GM19025 (cell line): ENCODE measurements at regions not wholly inside any gene's neighbourhood (a gene's known extent, or its start where the extent isn't known, plus 50 kb on each side); places are given as distances from the start of the nearest gene placed in this dataset.
A peak's percentile ranks its signal among the peaks of the same experiment; 100 is the strongest.

Experiments
- ATAC-seq: cut with Tn5 transposase; IDR thresholded peaks from one replicate; pipeline ENCODE4 v1.9.1; 2021; ENCODE audit warnings: mild to moderate bottlenecking, low read depth, moderate library complexity; ENCODE audit not compliant: unreplicated experiment

GRCh38 chrX:148354916-148355315 is 145.5 kb upstream of the AFF2 start:
- no peak for ATAC-seq

DNA sequence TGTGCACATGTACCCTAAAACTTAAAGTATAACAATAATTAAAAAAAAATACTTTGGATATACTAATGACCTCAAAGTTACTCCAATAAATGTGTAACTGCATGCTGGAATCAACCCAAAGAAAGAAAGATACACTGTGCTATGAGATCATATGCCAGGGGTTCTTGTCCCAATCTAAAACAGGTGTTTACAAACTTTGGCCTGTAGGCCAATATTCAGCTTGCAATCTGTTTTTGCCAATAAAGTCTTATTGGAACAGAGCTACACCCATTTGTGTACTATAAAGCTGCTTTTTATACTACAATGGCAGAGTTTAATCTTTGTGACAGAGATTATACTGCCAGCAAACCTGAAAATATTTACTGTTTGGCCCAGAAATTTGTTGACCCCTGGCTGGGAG is 138.8 kb upstream of the AFF2 start:
- ATAC-seq, result no peak

- no peak for ATAC-seq
Observed at GRCh38 chrX:148363471-148364235, 136.8 kb upstream of the AFF2 start.

DNA sequence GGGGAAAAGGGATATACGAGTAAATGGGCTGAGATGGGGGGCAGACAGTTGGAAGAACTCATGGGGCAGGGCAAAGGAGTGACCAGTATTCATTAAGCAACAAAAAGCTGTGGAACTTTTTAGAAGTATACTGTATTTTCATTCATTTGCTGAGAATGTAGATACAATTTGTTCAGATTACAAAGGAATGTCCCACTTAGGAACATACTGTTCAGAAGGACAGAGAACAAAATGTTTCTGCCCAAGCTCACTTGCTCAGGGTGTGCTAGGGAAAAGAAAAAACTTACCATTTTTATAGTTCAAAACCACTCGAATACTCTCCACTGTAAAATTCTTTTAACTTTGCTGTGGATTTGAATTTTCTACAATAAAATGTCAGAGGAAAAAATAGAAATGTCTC is 135.2 kb upstream of the AFF2 start:
- no peak for ATAC-seq

- ATAC-seq, result no peak
Observed at GRCh38 chrX:148371291-148371690, 129.1 kb upstream of the AFF2 start.

DNA sequence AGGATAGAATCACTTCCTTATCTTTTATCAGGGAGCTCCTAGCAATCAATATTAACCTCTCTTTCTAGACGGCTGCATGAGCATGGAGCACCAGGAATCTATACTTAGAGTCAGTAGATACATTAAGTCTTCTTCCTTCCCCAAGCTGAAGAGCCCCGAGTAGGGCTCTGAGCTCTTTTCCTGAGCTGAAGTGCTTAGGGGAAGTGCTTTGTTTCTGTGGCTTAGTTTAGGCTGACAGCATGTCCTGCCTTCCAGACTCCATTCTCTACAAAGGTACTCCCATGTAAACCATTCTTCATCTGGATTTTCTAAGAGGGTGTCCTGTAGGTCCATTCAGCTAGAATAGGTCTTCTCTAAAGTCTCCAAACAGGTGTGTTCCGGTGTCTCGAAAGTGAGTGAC is 127.5 kb upstream of the AFF2 start:
- no peak for ATAC-seq

DNA sequence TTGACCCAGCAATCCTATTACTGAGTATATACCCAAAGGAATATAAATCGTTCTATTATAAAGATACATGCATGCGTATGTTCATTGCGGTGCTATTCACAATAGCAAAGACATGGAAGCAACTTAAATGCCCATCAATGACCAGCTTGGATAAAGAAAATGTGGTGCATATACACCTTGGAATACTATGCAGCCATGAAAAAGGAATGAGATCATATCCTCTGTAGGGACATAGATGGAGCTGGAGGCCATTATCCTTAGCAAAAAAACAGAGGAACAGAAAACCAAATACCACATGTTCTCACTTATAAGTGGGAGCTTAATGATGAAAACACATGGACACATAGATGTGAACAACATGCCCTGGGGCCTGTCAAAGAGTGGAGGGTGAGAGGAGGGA is 124.1 kb upstream of the AFF2 start:
- ATAC-seq, result no peak

- peak; percentile 6 for ATAC-seq
Observed at GRCh38 chrX:148380107-148380506, 120.3 kb upstream of the AFF2 start.

DNA sequence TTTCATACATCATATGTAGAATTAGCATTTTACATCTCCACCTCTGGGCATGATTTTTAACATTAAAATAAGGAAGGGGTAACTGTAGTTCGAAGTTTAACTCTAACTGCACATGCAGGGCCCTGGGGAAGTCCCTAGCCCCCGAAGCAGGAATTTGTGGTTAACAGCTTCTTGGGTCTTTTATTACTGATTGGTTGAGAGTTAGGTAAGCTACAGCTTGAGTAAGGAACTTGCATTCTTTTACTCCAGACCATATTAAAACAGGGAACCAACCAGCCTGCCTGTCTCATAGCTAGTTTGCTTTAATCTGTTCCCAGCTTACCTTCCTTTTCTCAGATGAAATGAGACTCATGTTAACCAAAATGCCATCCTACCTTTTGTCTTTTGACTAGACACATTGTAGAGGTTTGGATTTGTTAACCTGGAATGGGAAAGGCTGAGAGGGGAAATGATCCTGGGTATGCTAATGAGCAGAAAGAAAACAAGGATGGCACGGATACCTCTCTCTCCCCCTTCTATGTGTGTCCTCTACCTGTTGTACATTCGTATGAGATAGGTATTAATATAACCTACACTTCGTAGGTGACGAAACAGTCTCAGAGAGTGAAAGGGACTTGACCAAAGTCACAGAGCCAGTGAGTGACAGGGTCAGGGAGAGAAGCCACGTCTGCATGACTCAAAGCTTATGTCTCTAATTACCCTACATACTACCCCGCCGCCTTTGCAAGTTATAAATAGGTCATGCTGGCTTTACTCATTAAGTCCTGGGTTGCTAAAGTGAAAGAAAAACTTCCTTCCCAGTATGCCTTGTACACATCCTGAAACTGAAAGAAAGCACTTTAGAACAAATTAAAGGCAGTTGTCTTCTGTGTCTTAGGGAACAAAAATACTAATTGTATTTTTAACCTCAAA is 119.5 kb upstream of the AFF2 start:
- peak; percentile 92 for ATAC-seq

- ATAC-seq, result peak; percentile 14
Observed at GRCh38 chrX:148381603-148382002, 118.8 kb upstream of the AFF2 start.

GRCh38 chrX:148382983-148383382 is 117.4 kb upstream of the AFF2 start:
- no peak for ATAC-seq

DNA sequence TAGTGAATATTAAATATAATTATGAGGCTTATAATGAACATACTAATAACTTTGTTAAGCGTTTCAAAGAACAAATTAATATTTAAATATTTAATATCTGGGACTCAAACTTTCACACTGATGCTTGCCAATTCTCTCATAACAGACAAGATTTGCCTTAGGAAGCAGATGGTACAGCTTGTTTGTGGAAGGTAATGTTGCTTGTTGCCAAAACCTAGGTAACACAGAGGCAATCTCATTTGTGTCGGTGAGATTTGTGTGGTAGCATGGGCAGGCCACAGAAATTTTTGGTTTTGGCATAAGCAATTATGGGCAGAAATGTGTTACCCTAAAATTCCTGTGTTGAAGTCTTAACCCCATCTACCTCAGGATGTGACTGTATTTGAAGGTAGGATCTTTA is 114.9 kb upstream of the AFF2 start:
- ATAC-seq, result no peak

- no peak for ATAC-seq
Observed at GRCh38 chrX:148389629-148390028, 110.8 kb upstream of the AFF2 start.

DNA sequence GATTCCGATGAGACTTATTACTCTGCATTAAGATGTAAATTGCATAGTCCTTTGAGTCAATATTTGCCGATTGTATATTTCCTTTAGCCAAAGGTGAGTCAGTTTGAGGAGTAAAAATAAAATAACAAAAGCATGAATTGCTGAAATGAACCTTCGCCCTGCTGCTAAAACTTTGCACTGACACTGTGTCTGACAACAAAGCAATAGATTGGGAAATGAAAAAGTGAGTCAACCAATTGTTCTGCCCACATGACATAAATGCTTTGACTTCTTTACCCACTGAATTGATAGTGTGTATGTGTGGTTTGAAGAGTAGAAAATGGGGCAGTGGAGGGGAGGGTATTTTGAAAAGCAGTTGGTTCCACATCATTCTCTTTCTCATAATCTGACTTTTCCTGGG is 88.4 kb upstream of the AFF2 start:
- no peak for ATAC-seq

DNA sequence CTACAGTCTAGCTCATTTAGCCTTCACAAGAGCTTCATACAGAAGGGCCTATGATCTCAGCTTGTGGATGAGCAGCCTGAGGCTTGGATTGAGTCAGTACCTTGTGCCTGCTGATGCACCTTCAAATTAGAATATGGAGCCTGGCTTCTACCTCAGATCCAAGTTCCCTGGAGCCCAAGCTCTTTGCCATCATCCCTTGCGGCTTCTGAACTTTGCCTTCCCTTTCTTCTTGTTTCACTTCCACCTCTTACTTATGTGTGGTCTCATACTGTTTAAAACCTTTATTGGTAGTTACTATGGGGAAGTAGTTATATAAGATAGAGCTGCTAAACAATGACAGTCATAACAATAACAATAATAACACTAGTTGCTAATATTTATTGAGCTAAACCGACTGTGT is 84.3 kb upstream of the AFF2 start:
- ATAC-seq, result no peak

GRCh38 chrX:148416931-148417330 is 83.5 kb upstream of the AFF2 start:
- ATAC-seq, result no peak

DNA sequence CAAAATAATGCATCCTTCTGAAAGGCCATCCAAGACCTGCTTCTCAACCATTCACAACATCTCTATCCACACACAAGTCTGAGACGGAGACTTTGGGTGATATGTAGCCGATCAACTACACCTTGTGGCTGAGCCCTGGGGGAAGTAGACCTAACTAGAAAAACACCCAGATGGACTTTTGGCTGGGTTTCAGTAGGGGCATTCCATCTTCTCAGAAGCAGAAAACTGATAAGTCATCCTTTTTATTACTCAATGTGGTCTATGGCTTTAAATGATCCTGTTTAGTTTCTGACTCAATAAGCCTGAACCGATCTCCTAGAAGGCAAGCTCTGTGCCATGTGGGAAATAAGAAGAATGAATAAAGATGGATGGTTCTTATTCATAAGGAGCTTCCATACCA is 82.5 kb upstream of the AFF2 start:
- no peak for ATAC-seq

- no peak for ATAC-seq
Observed at GRCh38 chrX:148422526-148422925, 77.9 kb upstream of the AFF2 start.

DNA sequence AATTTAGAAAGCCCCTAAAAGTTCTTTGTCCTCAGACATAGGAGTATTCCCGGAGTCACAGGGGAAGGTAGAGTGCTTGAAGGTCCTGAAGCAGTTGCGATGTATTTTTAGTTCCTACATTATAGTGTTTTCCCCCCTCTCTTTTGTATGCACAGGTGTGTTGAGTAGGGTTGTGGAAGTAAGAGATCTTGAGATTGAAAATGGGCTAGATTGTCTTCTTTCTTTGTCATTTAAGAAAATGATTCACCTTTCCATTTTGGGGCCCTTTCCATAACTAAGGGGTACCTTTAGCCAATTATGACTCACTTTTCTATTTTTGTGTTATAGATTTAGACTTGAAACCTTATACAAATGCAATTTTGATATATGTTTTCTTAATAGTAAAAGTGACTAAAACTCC is 75.8 kb upstream of the AFF2 start:
- ATAC-seq, result no peak

DNA sequence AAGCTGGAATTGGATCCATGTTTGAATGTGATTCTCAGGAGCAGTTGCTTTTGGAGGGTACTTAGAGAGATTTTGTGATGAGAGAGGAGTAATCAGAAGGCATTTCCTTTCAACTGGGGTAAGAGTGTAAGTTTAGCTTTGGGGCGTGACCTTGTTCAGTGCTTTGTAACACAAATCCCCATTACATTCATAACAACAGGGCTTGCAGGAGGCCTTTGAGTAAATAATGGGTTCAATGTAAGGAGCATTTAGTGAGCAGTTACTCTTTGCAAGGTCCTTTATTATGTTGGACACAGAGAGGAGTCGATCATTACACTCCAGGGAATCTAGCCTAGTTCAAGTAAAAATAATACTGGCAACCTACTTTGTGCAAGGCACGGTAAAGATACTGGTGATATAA is 74.0 kb upstream of the AFF2 start:
- ATAC-seq, result no peak

DNA sequence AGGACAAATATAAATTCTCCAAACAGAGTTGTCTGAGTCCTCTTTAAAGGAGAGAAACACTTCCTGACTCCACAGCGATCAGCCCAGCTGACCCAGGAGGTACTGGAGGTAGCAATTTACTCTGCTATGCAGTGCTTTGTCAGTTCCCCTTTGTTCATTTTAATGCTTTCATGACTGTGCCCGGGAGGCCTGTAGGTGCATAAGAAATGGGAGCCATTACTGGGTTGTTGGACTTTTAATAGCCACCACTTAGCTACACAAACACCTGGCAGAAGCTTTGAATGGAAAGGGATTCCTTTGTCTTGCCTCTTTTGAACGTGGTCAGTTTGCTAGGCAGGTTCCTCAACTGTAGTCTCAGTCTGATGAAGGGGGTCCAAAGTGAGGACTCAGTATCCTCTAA is 59.0 kb upstream of the AFF2 start:
- no peak for ATAC-seq

DNA sequence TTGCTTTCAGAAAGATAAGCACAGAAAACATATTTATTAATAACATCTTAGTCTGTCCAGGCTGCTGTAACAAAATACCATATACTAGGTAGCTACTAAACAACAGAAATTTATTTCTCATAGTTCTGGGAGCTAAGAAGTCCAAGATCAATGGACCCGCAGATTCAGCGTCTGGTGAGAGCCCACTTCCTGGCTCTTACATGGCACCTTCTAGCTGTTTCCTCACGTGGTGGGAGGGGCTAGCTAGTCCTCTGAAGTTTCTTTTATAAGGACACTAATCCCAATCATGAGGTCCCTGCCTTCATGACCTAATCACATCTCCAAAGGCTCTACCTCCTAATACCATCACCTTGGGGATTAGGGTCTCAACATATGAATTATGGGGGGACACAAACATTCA is 57.2 kb upstream of the AFF2 start:
- ATAC-seq, result no peak
